ENCODE measurements at regions not wholly inside any gene's neighbourhood (a gene's known extent, or its start where the extent isn't known, plus 50 kb on each side); places are given as distances from the start of the nearest gene placed in this dataset.

GRCh38 chr10:105843786-105844185 is 1202.7 kb downstream of the SORCS3 start:
- TF ChIP-seq, protein P1, sequence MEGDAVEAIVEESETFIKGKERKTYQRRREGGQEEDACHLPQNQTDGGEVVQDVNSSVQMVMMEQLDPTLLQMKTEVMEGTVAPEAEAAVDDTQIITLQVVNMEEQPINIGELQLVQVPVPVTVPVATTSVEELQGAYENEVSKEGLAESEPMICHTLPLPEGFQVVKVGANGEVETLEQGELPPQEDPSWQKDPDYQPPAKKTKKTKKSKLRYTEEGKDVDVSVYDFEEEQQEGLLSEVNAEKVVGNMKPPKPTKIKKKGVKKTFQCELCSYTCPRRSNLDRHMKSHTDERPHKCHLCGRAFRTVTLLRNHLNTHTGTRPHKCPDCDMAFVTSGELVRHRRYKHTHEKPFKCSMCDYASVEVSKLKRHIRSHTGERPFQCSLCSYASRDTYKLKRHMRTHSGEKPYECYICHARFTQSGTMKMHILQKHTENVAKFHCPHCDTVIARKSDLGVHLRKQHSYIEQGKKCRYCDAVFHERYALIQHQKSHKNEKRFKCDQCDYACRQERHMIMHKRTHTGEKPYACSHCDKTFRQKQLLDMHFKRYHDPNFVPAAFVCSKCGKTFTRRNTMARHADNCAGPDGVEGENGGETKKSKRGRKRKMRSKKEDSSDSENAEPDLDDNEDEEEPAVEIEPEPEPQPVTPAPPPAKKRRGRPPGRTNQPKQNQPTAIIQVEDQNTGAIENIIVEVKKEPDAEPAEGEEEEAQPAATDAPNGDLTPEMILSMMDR (conservative IDR thresholded peaks at IDR 0.05; ENCODE audit: low read depth in 2 of 2), result no peak
- TF ChIP-seq EZH2phosphoT487 (IDR thresholded peaks at IDR 0.05; ENCODE audit: unreplicated experiment) (no peak), REST (IDR thresholded peaks at IDR 0.05; ENCODE audit: unreplicated experiment) (no peak), POLR2AphosphoS5 (IDR thresholded peaks at IDR 0.05; ENCODE audit: low read depth) (no peak), EZH2 (IDR thresholded peaks at IDR 0.05; ENCODE audit: low read depth, unreplicated experiment) (no peak), CREB1 (CRISPR knock-in tag; IDR thresholded peaks at IDR 0.05; ENCODE audit: low read depth) (no peak), JUNB (IDR thresholded peaks at IDR 0.05; ENCODE audit: unreplicated experiment) (no peak)
- TF ChIP-seq, protein P2, sequence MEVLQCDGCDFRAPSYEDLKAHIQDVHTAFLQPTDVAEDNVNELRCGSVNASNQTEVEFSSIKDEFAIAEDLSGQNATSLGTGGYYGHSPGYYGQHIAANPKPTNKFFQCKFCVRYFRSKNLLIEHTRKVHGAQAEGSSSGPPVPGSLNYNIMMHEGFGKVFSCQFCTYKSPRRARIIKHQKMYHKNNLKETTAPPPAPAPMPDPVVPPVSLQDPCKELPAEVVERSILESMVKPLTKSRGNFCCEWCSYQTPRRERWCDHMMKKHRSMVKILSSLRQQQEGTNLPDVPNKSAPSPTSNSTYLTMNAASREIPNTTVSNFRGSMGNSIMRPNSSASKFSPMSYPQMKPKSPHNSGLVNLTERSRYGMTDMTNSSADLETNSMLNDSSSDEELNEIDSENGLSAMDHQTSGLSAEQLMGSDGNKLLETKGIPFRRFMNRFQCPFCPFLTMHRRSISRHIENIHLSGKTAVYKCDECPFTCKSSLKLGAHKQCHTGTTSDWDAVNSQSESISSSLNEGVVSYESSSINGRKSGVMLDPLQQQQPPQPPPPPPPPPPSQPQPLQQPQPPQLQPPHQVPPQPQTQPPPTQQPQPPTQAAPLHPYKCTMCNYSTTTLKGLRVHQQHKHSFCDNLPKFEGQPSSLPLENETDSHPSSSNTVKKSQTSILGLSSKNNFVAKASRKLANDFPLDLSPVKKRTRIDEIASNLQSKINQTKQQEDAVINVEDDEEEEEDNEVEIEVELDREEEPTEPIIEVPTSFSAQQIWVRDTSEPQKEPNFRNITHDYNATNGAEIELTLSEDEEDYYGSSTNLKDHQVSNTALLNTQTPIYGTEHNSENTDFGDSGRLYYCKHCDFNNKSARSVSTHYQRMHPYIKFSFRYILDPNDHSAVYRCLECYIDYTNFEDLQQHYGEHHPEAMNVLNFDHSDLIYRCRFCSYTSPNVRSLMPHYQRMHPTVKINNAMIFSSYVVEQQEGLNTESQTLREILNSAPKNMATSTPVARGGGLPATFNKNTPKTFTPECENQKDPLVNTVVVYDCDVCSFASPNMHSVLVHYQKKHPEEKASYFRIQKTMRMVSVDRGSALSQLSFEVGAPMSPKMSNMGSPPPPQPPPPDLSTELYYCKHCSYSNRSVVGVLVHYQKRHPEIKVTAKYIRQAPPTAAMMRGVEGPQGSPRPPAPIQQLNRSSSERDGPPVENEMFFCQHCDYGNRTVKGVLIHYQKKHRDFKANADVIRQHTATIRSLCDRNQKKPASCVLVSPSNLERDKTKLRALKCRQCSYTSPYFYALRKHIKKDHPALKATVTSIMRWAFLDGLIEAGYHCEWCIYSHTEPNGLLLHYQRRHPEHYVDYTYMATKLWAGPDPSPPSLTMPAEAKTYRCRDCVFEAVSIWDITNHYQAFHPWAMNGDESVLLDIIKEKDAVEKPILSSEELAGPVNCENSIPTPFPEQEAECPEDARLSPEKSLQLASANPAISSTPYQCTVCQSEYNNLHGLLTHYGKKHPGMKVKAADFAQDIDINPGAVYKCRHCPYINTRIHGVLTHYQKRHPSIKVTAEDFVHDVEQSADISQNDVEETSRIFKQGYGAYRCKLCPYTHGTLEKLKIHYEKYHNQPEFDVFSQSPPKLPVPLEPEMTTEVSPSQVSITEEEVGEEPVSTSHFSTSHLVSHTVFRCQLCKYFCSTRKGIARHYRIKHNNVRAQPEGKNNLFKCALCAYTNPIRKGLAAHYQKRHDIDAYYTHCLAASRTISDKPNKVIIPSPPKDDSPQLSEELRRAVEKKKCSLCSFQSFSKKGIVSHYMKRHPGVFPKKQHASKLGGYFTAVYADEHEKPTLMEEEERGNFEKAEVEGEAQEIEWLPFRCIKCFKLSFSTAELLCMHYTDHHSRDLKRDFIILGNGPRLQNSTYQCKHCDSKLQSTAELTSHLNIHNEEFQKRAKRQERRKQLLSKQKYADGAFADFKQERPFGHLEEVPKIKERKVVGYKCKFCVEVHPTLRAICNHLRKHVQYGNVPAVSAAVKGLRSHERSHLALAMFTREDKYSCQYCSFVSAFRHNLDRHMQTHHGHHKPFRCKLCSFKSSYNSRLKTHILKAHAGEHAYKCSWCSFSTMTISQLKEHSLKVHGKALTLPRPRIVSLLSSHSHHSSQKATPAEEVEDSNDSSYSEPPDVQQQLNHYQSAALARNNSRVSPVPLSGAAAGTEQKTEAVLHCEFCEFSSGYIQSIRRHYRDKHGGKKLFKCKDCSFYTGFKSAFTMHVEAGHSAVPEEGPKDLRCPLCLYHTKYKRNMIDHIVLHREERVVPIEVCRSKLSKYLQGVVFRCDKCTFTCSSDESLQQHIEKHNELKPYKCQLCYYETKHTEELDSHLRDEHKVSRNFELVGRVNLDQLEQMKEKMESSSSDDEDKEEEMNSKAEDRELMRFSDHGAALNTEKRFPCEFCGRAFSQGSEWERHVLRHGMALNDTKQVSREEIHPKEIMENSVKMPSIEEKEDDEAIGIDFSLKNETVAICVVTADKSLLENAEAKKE (CRISPR knock-in tag; IDR thresholded peaks at IDR 0.05), result no peak
- TF ChIP-seq, protein P3, sequence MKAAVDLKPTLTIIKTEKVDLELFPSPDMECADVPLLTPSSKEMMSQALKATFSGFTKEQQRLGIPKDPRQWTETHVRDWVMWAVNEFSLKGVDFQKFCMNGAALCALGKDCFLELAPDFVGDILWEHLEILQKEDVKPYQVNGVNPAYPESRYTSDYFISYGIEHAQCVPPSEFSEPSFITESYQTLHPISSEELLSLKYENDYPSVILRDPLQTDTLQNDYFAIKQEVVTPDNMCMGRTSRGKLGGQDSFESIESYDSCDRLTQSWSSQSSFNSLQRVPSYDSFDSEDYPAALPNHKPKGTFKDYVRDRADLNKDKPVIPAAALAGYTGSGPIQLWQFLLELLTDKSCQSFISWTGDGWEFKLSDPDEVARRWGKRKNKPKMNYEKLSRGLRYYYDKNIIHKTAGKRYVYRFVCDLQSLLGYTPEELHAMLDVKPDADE (IDR thresholded peaks at IDR 0.05), result no peak

Measured in GM23338 (cell line).